AG04450 (cell line): ENCODE measurements at regions not wholly inside any gene's neighbourhood (a gene's known extent, or its start where the extent isn't known, plus 50 kb on each side); places are given as distances from the start of the nearest gene placed in this dataset.

ENCODE experiments used
- CTCF ChIA-PET: fragments of 300-600, 350-600 bp; formaldehyde crosslinking; extraction: SDS; loops from one replicate; lab custom pipeline; 2022; ENCODE audit warnings: antibody characterized with exemption, inconsistent platforms; lab: Charles Lee
- POLR2A ChIA-PET: fragments of 350-600 bp; formaldehyde crosslinking; extraction: SDS; loops from one replicate; lab custom pipeline; 2021; ENCODE audit warnings: antibody characterized with exemption, inconsistent platforms; lab: Yijun Ruan, JAX
- DNase-seq: peaks from one replicate; pipeline ENCODE4 v3.0.0-alpha.2; 2011; ENCODE audit warnings: low read depth, low spot score
- H3K27ac ChIP-seq: one replicate; pipeline ENCODE4 v1.5.1; 2012; ENCODE audit warnings: low read depth, low read length, control low read depth
- H3K27me3 ChIP-seq: one replicate; pipeline ENCODE4 v1.6.0; 2012; ENCODE audit warnings: low read length; ENCODE audit not compliant: control insufficient read depth, insufficient read depth
- H3K4me3 ChIP-seq: 2 replicates; pipeline ENCODE4 v1.5.1; 2011; ENCODE audit warnings: mild to moderate bottlenecking, low read depth, low read length, control low read depth
- H3K9me3 ChIP-seq: 2 replicates; pipeline ENCODE4 v1.5.1; 2012; ENCODE audit warnings: low read length; ENCODE audit not compliant: control insufficient read depth, insufficient read depth
- TF ChIP-seq, protein P1 (sequence below): IDR thresholded peaks from 2 replicates; pipeline ENCODE4 v1.5.1; 2011; ENCODE audit warnings: low read depth, low read length, control low read depth, inconsistent platforms

DNA sequence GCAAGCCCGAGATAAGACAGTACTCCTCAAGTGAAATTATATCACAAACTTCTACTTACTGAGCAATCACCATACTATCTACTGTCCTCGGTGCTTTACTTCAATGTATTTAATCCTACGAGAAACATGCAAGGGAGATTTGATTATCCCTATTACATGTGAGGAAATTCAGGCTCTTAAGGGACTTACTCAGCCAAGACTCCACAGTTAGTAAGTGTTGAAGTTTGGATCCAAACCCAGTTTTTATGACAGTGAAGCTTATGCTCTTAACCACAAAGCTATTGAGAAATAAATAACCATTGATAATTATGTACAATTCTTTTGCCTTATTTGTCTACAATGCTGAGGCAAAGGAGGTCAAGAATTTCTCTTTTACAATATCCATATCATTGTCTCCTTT, 672.9 kb upstream of the ACVR2A start:
- POLR2A ChIA-PET, result no interaction called here
- H3K9me3 ChIP-seq, result no peaks in the 10 kb centered on the region
- no peak overlapping the region for H3K4me3 ChIP-seq
- TF ChIP-seq, protein P1, sequence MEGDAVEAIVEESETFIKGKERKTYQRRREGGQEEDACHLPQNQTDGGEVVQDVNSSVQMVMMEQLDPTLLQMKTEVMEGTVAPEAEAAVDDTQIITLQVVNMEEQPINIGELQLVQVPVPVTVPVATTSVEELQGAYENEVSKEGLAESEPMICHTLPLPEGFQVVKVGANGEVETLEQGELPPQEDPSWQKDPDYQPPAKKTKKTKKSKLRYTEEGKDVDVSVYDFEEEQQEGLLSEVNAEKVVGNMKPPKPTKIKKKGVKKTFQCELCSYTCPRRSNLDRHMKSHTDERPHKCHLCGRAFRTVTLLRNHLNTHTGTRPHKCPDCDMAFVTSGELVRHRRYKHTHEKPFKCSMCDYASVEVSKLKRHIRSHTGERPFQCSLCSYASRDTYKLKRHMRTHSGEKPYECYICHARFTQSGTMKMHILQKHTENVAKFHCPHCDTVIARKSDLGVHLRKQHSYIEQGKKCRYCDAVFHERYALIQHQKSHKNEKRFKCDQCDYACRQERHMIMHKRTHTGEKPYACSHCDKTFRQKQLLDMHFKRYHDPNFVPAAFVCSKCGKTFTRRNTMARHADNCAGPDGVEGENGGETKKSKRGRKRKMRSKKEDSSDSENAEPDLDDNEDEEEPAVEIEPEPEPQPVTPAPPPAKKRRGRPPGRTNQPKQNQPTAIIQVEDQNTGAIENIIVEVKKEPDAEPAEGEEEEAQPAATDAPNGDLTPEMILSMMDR, result no peak
- CTCF ChIA-PET, result no interaction called here
- DNase-seq, result no peak
- no peak overlapping the region for H3K27ac ChIP-seq
- H3K27me3 ChIP-seq, result no peaks in the 10 kb centered on the region

GRCh38 chr2:147170932-147171331, 673.9 kb upstream of the ACVR2A start:
- CTCF ChIA-PET, result interaction anchor here (0.9 kb wide), 1 partner anchor 9 kb away, joined by 3 read pairs; no protein-coding TSS in a partner anchor
- H3K27ac ChIP-seq, result no peak overlapping the region
- no peaks in the 10 kb centered on the region for H3K9me3 ChIP-seq
- no peak overlapping the region for H3K4me3 ChIP-seq
- no peak for DNase-seq
- TF ChIP-seq, protein P1, result no peak
- POLR2A ChIA-PET, result no interaction called here
- H3K27me3 ChIP-seq, result no peaks in the 10 kb centered on the region

GRCh38 chr2:147165697-147166382, 679.0 kb upstream of the ACVR2A start:
- DNase-seq, result no peak
- POLR2A ChIA-PET, result no interaction called here
- TF ChIP-seq, protein P1, result no peak
- Histone ChIP-seq H3K27me3 (no peaks in the 10 kb centered on the region), H3K27ac (no peak overlapping the region), H3K4me3 (no peak overlapping the region), H3K9me3 (no peaks in the 10 kb centered on the region)
- CTCF ChIA-PET, result no interaction called here

- ChIA-PET POLR2A (no interaction called here), CTCF (no interaction called here)
Measured at GRCh38 chr2:147164563-147164962, 680.3 kb upstream of the ACVR2A start.

GRCh38 chr2:147161746-147162145, 683.1 kb upstream of the ACVR2A start:
- H3K4me3 ChIP-seq, result no peak overlapping the region
- POLR2A ChIA-PET, result no interaction called here
- no peak overlapping the region for H3K27ac ChIP-seq
- CTCF ChIA-PET, result interaction anchor here (0.9 kb wide), 1 partner anchor 9 kb away, joined by 3 read pairs; no protein-coding TSS in a partner anchor
- DNase-seq, result no peak
- no peaks in the 10 kb centered on the region for H3K27me3 ChIP-seq
- TF ChIP-seq, protein P1, result no peak
- no peaks in the 10 kb centered on the region for H3K9me3 ChIP-seq

More at GRCh38 chr2:147164563-147164962, 680.3 kb upstream of the ACVR2A start:
- Histone ChIP-seq H3K27me3 (no peaks in the 10 kb centered on the region), H3K4me3 (no peak overlapping the region), H3K27ac (no peak overlapping the region), H3K9me3 (no peaks in the 10 kb centered on the region)
- TF ChIP-seq, protein P1, result no peak
- no peak for DNase-seq
